Small intestine (tissue), 7 donors: ENCODE measurements at regions not wholly inside any gene's neighbourhood (a gene's known extent, or its start where the extent isn't known, plus 50 kb on each side); places are given as distances from the start of the nearest gene placed in this dataset.

Experiments
- DNase-seq, 2 donors: peaks; one replicate each; pipeline versions ENCODE4 v3.0.0 to v3.0.0-alpha.2; 2013
- FAIRE-seq: peaks from 2 replicates; lab custom pipeline; 2012; peaks lifted over from hg19 to GRCh38; lab: Jason Lieb, UNC
- H3K27ac ChIP-seq, 3 donors: one replicate each; pipeline ENCODE4 v1.5.1; 2013; ENCODE audit warnings: low read length in 2 of 3, mild to moderate bottlenecking in 2 of 3, control low read depth in 1 of 3, inconsistent platforms in 1 of 3, low read depth in 1 of 3, moderate library complexity in 1 of 3
- H3K27me3 ChIP-seq, 3 donors: one replicate each; pipeline ENCODE4 v1.6.1; 2013; ENCODE audit warnings: low read length in 3 of 3, inconsistent platforms in 1 of 3; ENCODE audit not compliant: control insufficient read depth in 3 of 3, insufficient read depth in 3 of 3
- H3K36me3 ChIP-seq, 3 donors: one replicate each; pipeline ENCODE4 v1.6.1; 2013; ENCODE audit warnings: low read length in 3 of 3, inconsistent platforms in 1 of 3, low read depth in 1 of 3, mild to moderate bottlenecking in 1 of 3, moderate library complexity in 1 of 3; ENCODE audit not compliant: control insufficient read depth in 3 of 3, insufficient read depth in 2 of 3
- H3K4me1 ChIP-seq, 3 donors: one replicate each; pipeline ENCODE4 v1.6.1; 2013; ENCODE audit warnings: low read length in 2 of 3, inconsistent platforms in 1 of 3, low read depth in 1 of 3, mild to moderate bottlenecking in 1 of 3, moderate library complexity in 1 of 3; ENCODE audit not compliant: control insufficient read depth in 3 of 3, insufficient read depth in 2 of 3
- H3K4me3 ChIP-seq, 3 donors: one replicate each; pipeline ENCODE4 v1.5.1; 2013; ENCODE audit warnings: low read length in 3 of 3, control low read depth in 1 of 3, inconsistent platforms in 1 of 3, low read depth in 1 of 3, mild to moderate bottlenecking in 1 of 3, moderate library complexity in 1 of 3
- H3K9me3 ChIP-seq, 2 donors: one replicate each; pipeline ENCODE4 v1.6.1; 2013; ENCODE audit warnings: low read depth in 1 of 2, low read length in 1 of 2; ENCODE audit not compliant: control insufficient read depth in 2 of 2, insufficient read depth in 1 of 2
- WGBS, 3 donors: extraction: QIAGEN DNeasy Blood & Tissue Kit; methylation state at CpG; one replicate each; pipeline ENCODE4 v1.1.7; 2013; 5-methylcytosine and 5-hydroxymethylcytosine counted together
- donor health status: healthy with polysubstance abuse.
- donor health status: control.
- donor health status: control.
- donor health status: Bipolar disorder and iron deficiency.
- donor health status: healthy.

- WGBS, 3 donors = 97% methylated on average over 3 of the region's 3 CpGs
- Histone ChIP-seq H3K4me1 (no peaks in the 10 kb centered on the region), H3K4me3 (no peak overlapping the region), H3K27me3 (no peaks in the 10 kb centered on the region), H3K27ac (no peak overlapping the region), H3K9me3 (peaks cover 0 to 14% of the 10 kb centered on the region in 2 donors), H3K36me3 (peaks cover 0 to 7% (median 0%) of the 10 kb centered on the region in 3 donors)
- DNase-seq (no peak), FAIRE-seq (no peak)
These were observed 54.0 kb upstream of the ANKRD28 start for GRCh38 chr3:15851735-15852134.

- Histone ChIP-seq H3K27ac (peak overlapping the region; percentile 74 to 85 (median 77)), H3K4me1 (peaks cover 0 to 5% (median 3%) of the 10 kb centered on the region in 3 donors), H3K9me3 (no peaks in the 10 kb centered on the region), H3K4me3 (peak overlapping the region; percentile 52 to 97 (median 66)), H3K27me3 (no peaks in the 10 kb centered on the region), H3K36me3 (no peaks in the 10 kb centered on the region)
- peak; percentile 76 to 79 for DNase-seq
- 1 to 3% (median 3%) methylated on average over 54 to 70 of the region's 70 CpGs for WGBS, 3 donors
- FAIRE-seq = no peak
These were observed 61.0 kb upstream of the ANKRD28 start for GRCh38 chr3:15858547-15859506.

- peak; percentile 87 to 94 for DNase-seq
- Histone ChIP-seq H3K9me3 (no peaks in the 10 kb centered on the region), H3K4me1 (peaks cover 0 to 5% (median 3%) of the 10 kb centered on the region in 3 donors), H3K4me3 (peak overlapping the region; percentile 61 to 97 (median 66)), H3K27ac (peak overlapping the region; percentile 74 to 85 (median 77)), H3K27me3 (no peaks in the 10 kb centered on the region), H3K36me3 (no peaks in the 10 kb centered on the region)
- no peak for FAIRE-seq
- WGBS, 3 donors = 0 to 1% (median 1%) methylated on average over 29 to 73 of the region's 73 CpGs
These were observed 61.8 kb upstream of the ANKRD28 start for GRCh38 chr3:15859507-15860013.

GRCh38 chr3:15860014-15860934 is 62.5 kb upstream of the ANKRD28 start:
- WGBS, 3 donors = 1 to 3% (median 2%) methylated on average over 52 to 55 of the region's 55 CpGs
- Histone ChIP-seq H3K27ac (peak overlapping the region in 2 of 3 donors; percentile 49 to 58), H3K4me1 (peaks cover 0 to 5% (median 3%) of the 10 kb centered on the region in 3 donors), H3K36me3 (no peaks in the 10 kb centered on the region), H3K4me3 (peak overlapping the region; percentile 61 to 97 (median 66)), H3K9me3 (no peaks in the 10 kb centered on the region), H3K27me3 (no peaks in the 10 kb centered on the region)
- peak; percentile 26 to 76 for DNase-seq
- no peak for FAIRE-seq

GRCh38 chr3:15861163-15861562 is 63.4 kb upstream of the ANKRD28 start:
- Histone ChIP-seq H3K27me3 (no peaks in the 10 kb centered on the region), H3K4me1 (peaks cover 0 to 5% (median 3%) of the 10 kb centered on the region in 3 donors), H3K4me3 (no peak overlapping the region), H3K27ac (no peak overlapping the region), H3K9me3 (no peaks in the 10 kb centered on the region), H3K36me3 (no peaks in the 10 kb centered on the region)
- no peak for FAIRE-seq
- 19 to 43% (median 35%) methylated on average over 4 of the region's 4 CpGs for WGBS, 3 donors
- peak in 1 of 2 donors; percentile 13 for DNase-seq

- H3K9me3 ChIP-seq = peaks cover 0 to 2% of the 10 kb centered on the region in 2 donors
- H3K4me3 ChIP-seq = no peak overlapping the region
- DNase-seq (no peak), FAIRE-seq (no peak)
- H3K27ac ChIP-seq = no peak overlapping the region
- WGBS, 3 donors = 73 to 87% (median 79%) methylated on average over 1 of the region's 1 CpG
- H3K27me3 ChIP-seq = no peaks in the 10 kb centered on the region
- no peaks in the 10 kb centered on the region for H3K36me3 ChIP-seq
- no peaks in the 10 kb centered on the region for H3K4me1 ChIP-seq
These were observed 75.0 kb upstream of the ANKRD28 start for GRCh38 chr3:15872807-15873206.

- WGBS, 3 donors = 61 to 81% (median 74%) methylated on average over 4 of the region's 4 CpGs
- H3K36me3 ChIP-seq = peaks cover 0 to 3% (median 0%) of the 10 kb centered on the region in 3 donors
- H3K27ac ChIP-seq = no peak overlapping the region
- no peak for DNase-seq
- no peak overlapping the region for H3K4me3 ChIP-seq
- no peak for FAIRE-seq
- peaks cover 0 to 9% of the 10 kb centered on the region in 2 donors for H3K9me3 ChIP-seq
- no peaks in the 10 kb centered on the region for H3K4me1 ChIP-seq
- H3K27me3 ChIP-seq = no peaks in the 10 kb centered on the region
These were observed 75.6 kb upstream of the ANKRD28 start for GRCh38 chr3:15873415-15873814.
